Endothelial cell of umbilical vein (primary cell): ENCODE measurements at regions not wholly inside any gene's neighbourhood (a gene's known extent, or its start where the extent isn't known, plus 50 kb on each side); places are given as distances from the start of the nearest gene placed in this dataset.

Experiments
- EZH2 ChIP-seq: IDR thresholded peaks from 2 replicates; pipeline ENCODE4 v1.6.1; 2012; ENCODE audit warnings: borderline replicate concordance, low read depth, mild to moderate bottlenecking, moderate library complexity, low read length, inconsistent platforms; ENCODE audit not compliant: severe bottlenecking
- FOS ChIP-seq: IDR thresholded peaks from 2 replicates; pipeline ENCODE4 v1.6.1; 2011; ENCODE audit warnings: mild to moderate bottlenecking, low read length, moderate library complexity, borderline replicate concordance; ENCODE audit not compliant: insufficient read depth
- GATA2 ChIP-seq: IDR thresholded peaks from 2 replicates; pipeline ENCODE4 v1.7.0; 2011; ENCODE audit warnings: low read depth, mild to moderate bottlenecking, moderate library complexity, mixed read lengths, low read length; ENCODE audit not compliant: insufficient read length, insufficient read depth
- MYC ChIP-seq: IDR thresholded peaks from one replicate; pipeline ENCODE4 v1.6.1; 2011; ENCODE audit warnings: mild to moderate bottlenecking, low read depth, low read length
- POLR2A ChIP-seq: IDR thresholded peaks from 2 replicates; pipeline ENCODE4 v1.6.1; 2012; ENCODE audit warnings: low read depth, mild to moderate bottlenecking, control low read depth, low read length
- POLR2AphosphoS5 ChIP-seq: IDR thresholded peaks from 2 replicates; pipeline ENCODE4 v1.6.1; 2012; ENCODE audit warnings: low read depth, mild to moderate bottlenecking, control low read depth, low read length, moderate library complexity; ENCODE audit not compliant: insufficient read depth
- TF ChIP-seq, protein P1 (sequence below), 2 donors: IDR thresholded peaks; 1 replicate in 1 of 2; 2 replicates in 1 of 2; pipeline ENCODE4 v1.5.1; 2011; ENCODE audit warnings: low read length in 2 of 2, mild to moderate bottlenecking in 2 of 2, moderate library complexity in 2 of 2, control low read depth in 1 of 2, inconsistent platforms in 1 of 2, low read depth in 1 of 2; ENCODE audit not compliant: insufficient read depth in 1 of 2; ENCODE audit errors: extremely low read depth in 1 of 2
- TF ChIP-seq, protein P2 (sequence below): IDR thresholded peaks from 2 replicates; pipeline ENCODE4 v1.6.1; 2011; ENCODE audit not compliant: insufficient read depth, insufficient read length

DNA sequence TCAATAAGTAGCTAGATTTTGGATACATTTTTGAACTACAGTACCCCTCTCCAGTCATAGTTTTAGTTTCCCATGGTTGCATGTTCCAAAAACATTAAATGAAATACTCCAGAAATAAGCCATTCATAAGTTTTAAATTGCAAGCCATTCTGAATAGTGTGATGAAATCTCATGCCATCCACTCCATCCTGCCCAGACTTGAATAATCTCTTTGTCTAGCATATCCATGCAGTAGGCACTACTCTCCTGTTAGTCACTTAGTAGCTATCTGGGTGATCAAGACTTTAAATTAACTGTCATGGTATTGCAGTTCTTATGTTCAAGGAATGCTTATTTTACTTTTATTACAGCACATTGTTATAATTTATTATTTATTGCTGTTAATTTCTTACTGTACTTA, 237.4 kb downstream of the SPANXN1 start:
- TF ChIP-seq, protein P1, sequence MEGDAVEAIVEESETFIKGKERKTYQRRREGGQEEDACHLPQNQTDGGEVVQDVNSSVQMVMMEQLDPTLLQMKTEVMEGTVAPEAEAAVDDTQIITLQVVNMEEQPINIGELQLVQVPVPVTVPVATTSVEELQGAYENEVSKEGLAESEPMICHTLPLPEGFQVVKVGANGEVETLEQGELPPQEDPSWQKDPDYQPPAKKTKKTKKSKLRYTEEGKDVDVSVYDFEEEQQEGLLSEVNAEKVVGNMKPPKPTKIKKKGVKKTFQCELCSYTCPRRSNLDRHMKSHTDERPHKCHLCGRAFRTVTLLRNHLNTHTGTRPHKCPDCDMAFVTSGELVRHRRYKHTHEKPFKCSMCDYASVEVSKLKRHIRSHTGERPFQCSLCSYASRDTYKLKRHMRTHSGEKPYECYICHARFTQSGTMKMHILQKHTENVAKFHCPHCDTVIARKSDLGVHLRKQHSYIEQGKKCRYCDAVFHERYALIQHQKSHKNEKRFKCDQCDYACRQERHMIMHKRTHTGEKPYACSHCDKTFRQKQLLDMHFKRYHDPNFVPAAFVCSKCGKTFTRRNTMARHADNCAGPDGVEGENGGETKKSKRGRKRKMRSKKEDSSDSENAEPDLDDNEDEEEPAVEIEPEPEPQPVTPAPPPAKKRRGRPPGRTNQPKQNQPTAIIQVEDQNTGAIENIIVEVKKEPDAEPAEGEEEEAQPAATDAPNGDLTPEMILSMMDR (IDR thresholded peaks at IDR 0.05; ENCODE audit: extremely low read depth in 1 of 2, insufficient read depth in 1 of 2, low read depth in 1 of 2, low read length in 2 of 2), result no peak
- TF ChIP-seq POLR2A, result no peak
- no peak for TF ChIP-seq EZH2
- no peak for TF ChIP-seq MYC
- no peak for TF ChIP-seq POLR2AphosphoS5
- TF ChIP-seq, protein P2, sequence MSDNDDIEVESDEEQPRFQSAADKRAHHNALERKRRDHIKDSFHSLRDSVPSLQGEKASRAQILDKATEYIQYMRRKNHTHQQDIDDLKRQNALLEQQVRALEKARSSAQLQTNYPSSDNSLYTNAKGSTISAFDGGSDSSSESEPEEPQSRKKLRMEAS, result no peak
- no peak for TF ChIP-seq GATA2
- TF ChIP-seq FOS, result no peak
